Left cardiac atrium (tissue), 4 donors: ENCODE measurements at regions not wholly inside any gene's neighbourhood (a gene's known extent, or its start where the extent isn't known, plus 50 kb on each side); places are given as distances from the start of the nearest gene placed in this dataset.
"Not testable (repeated sequence)": the region's sequence is repeated elsewhere in the genome, so short reads cannot be mapped to it uniquely, and the experiment has no call there.

Experiments
- ATAC-seq, 2 donors: fragments of 200-7000 bp; cut with Tn5 transposase; one replicate each; pipeline ENCODE4 v1.9.1; 2020; ENCODE audit warnings: mild to moderate bottlenecking in 2 of 2, moderate library complexity in 2 of 2
- DNase-seq: peaks from one replicate; pipeline ENCODE4 v3.0.0-alpha.2; 2020
- intact Hi-C, 2 donors: fragments of 100-400 bp; cut with DNase I; formaldehyde crosslinking; loops; one replicate each; pipeline versions ENCODE4 v1.14.1 to v1.15.1; 2022 to 2023
- donor health status: DM: no; HTN: yes; CAD: no.
- donor health status: DM: no; HTN: yes; CAD: no; lungs with severe emphysema.
- donor health status: DM: yes; HTN: yes; CAD: no.
- donor health status: Dilated cardiomyopathy.

- ATAC-seq: no peak
Observed at GRCh38 chr2:107694667-107695066, 132.0 kb upstream of the RGPD4 start.

GRCh38 chr2:107697385-107697784 lies 129.3 kb upstream of the RGPD4 start:
- intact Hi-C loops: no loop called here
- ATAC-seq (no peak), DNase-seq (no peak)

More at GRCh38 chr2:107694667-107695066, 132.0 kb upstream of the RGPD4 start:
- intact Hi-C loops: no loop called here
- no peak for DNase-seq

- ATAC-seq (no peak), DNase-seq (no peak)
- intact Hi-C loops: no loop called here
Observed at GRCh38 chr2:107698861-107699260, 127.8 kb upstream of the RGPD4 start.

- no peak for ATAC-seq
- no peak for DNase-seq
- intact Hi-C loops: loop anchor here in 1 of 2 donors (2.0 kb wide), 1 partner anchor 77 kb away; no protein-coding TSS in a partner anchor
Observed at GRCh38 chr2:107700073-107700472, 126.6 kb upstream of the RGPD4 start.

GRCh38 chr2:107711941-107712340 lies 114.8 kb upstream of the RGPD4 start:
- intact Hi-C loops: no loop called here
- ATAC-seq: no peak
- DNase-seq: no peak

- intact Hi-C loops: no loop called here
- DNase-seq: no peak
- ATAC-seq: no peak
Observed at GRCh38 chr2:107712857-107713256, 113.8 kb upstream of the RGPD4 start.

GRCh38 chr2:107717661-107718060 lies 109.0 kb upstream of the RGPD4 start:
- intact Hi-C loops: no loop called here
- ATAC-seq: no peak
- no peak for DNase-seq

GRCh38 chr2:107719141-107719540 lies 107.6 kb upstream of the RGPD4 start:
- no peak for DNase-seq
- intact Hi-C loops: no loop called here
- no peak for ATAC-seq

- DNase-seq (no peak), ATAC-seq (no peak)
- intact Hi-C loops: no loop called here
Observed at GRCh38 chr2:107719836-107720235, 106.9 kb upstream of the RGPD4 start.

- no peak for ATAC-seq
- intact Hi-C loops: no loop called here
Observed at GRCh38 chr2:107721178-107721577, 105.5 kb upstream of the RGPD4 start.

GRCh38 chr2:107721586-107721985 lies 105.1 kb upstream of the RGPD4 start:
- no peak for ATAC-seq
- no peak for DNase-seq
- intact Hi-C loops: no loop called here

More at GRCh38 chr2:107721178-107721577, 105.5 kb upstream of the RGPD4 start:
- DNase-seq: no peak

- ATAC-seq: not testable (repeated sequence)
Observed at GRCh38 chr2:107725824-107726223, 100.9 kb upstream of the RGPD4 start.

GRCh38 chr2:107727318-107727717 lies 99.4 kb upstream of the RGPD4 start:
- intact Hi-C loops: no loop called here
- no peak for DNase-seq
- no peak for ATAC-seq

More at GRCh38 chr2:107725824-107726223, 100.9 kb upstream of the RGPD4 start:
- DNase-seq, intact Hi-C loops: not testable (repeated sequence)

- intact Hi-C loops: no loop called here
Observed at GRCh38 chr2:107728586-107728985, 98.1 kb upstream of the RGPD4 start.

GRCh38 chr2:107729440-107729839 lies 97.3 kb upstream of the RGPD4 start:
- intact Hi-C loops: no loop called here
- DNase-seq: no peak
- ATAC-seq: no peak

More at GRCh38 chr2:107728586-107728985, 98.1 kb upstream of the RGPD4 start:
- DNase-seq (no peak), ATAC-seq (no peak)

GRCh38 chr2:107730898-107731297 lies 95.8 kb upstream of the RGPD4 start:
- ATAC-seq (no peak), DNase-seq (no peak)
- intact Hi-C loops: no loop called here

- no peak for ATAC-seq
- no peak for DNase-seq
- intact Hi-C loops: no loop called here
Observed at GRCh38 chr2:107731435-107731834, 95.3 kb upstream of the RGPD4 start.

- intact Hi-C loops: no loop called here
- DNase-seq (no peak), ATAC-seq (no peak)
Observed at GRCh38 chr2:107735201-107735600, 91.5 kb upstream of the RGPD4 start.

GRCh38 chr2:107737756-107738155 lies 88.9 kb upstream of the RGPD4 start:
- ATAC-seq: no peak
- intact Hi-C loops: no loop called here
- no peak for DNase-seq

- intact Hi-C loops: no loop called here
- ATAC-seq (no peak), DNase-seq (no peak)
Observed at GRCh38 chr2:107738266-107738665, 88.4 kb upstream of the RGPD4 start.

- intact Hi-C loops: no loop called here
- ATAC-seq (no peak), DNase-seq (no peak)
Observed at GRCh38 chr2:107740300-107740699, 86.4 kb upstream of the RGPD4 start.

- intact Hi-C loops: no loop called here
- DNase-seq (no peak), ATAC-seq (no peak)
Observed at GRCh38 chr2:107742460-107743027, 84.1 kb upstream of the RGPD4 start.
